HUDEP-2 (cell line): ENCODE measurements at regions not wholly inside any gene's neighbourhood (a gene's known extent, or its start where the extent isn't known, plus 50 kb on each side); places are given as distances from the start of the nearest gene placed in this dataset.

Source experiments
- DNase-seq, 76 experiments: peaks; one replicate each; lab custom pipeline; 2025; ENCODE audit not compliant: unreplicated experiment in 76 of 76; lab: John Stamatoyannopoulos, UW

DNA sequence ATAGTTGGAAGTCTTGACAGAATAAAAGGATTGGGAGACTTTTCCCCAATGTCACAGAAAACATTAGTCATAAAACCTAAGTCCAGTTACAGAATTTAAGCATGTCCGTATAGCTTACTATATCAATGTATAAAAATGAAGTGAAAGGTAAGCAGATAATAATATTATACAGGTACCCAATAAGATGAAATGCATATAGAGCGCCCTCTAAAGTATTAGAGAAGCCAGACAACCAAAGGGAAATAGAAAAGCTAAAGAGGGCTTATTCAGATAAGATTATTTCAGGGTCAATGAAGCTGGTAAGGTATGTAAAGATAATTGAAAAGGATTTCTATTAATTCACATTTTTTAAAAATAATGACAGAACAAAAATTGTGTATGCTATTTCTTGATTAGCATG, 947.7 kb upstream of the MAP3K7 start:
- DNase-seq: no peak

DNA sequence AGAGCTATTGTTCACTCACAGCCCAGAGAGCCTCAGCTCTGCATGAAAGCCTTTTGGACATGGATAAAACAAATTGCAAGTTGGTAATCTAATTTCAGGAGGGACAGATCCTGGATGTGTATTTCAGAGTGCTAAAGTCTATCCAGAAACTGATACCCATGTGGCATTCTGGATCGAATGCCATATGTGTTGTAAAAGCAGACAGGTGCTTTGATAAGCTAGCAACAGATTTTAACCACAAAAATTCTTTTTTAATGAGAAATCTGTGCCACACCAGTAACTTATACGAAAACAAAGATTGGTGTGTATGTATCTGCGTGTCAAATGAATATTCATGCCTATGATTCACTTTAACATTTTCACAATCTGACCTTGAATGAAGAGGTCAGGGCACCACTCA, 936.6 kb upstream of the MAP3K7 start:
- no peak for DNase-seq

DNA sequence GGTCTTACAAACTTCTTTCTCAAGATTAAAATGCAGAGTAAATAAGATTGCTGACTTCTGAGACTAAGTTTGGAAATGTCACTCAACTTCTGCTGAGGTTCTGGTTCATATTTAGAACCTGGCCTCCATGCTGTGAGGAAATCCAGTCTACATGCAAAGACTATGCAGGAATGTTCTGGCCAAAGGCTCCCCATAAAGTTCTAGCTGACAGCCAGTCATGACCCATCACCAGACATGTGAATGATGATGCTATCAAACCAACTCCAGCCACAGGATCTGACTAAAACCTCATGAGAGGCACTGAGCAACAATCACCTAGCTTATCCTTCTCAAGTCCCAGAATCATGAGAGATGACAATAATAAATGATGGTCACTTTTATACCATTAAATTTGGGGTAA, 935.1 kb upstream of the MAP3K7 start:
- DNase-seq: no peak

DNA sequence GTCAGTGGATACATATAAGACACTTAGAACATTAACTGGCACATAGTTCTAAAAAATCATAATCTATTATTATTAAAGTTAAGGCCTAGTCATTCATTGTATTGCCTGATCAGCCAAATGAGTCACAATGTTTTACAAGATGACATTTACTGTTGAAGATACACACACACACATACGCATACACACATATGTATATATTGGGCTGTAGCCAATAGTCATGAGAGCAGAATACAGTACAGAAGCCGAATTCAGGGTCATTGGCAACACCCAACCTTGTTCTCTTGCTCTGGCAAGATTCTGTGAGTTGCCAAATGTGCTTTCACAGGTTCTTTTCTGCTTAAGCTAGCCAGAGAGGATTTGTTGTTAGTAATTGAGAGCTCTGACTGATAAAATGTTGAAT, 922.8 kb upstream of the MAP3K7 start:
- no peak for DNase-seq

DNA sequence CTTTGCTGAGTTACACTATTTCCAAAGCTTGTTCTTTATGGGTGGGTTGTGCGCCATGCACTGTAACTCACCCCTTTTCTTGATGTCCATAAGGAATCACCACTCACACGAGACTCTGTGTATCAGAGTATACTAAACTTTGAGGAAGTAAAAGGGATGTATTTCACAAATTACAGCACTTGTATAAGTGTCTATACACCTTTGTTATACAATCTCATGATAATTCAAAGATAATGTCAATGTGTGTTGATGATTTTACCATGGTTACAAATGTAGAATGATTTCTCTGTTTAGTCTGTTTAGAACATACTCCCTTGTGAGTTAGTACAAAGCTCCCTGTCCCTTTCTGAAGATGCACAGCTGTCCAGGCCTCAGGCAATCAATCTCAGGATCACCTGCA, 922.2 kb upstream of the MAP3K7 start:
- DNase-seq: no peak

DNA sequence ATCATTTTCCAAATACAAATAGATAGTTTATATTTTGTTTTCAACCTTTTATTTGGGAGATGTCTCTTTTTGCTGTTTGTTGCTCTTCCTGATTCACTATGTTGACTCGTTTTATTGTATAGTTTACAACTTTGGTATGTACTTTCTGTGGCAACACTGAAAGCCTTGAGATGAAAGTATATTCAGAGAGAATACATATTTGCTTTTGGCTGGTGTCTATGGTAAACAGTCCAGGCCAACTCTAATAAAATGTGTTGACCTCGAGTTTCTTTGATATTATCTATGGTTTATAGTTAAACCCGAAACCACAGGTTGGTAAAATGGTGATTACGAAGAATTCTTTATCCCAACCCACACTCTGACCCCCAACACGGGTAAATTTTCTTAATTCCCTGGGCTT, 919.6 kb upstream of the MAP3K7 start:
- no peak for DNase-seq

DNA sequence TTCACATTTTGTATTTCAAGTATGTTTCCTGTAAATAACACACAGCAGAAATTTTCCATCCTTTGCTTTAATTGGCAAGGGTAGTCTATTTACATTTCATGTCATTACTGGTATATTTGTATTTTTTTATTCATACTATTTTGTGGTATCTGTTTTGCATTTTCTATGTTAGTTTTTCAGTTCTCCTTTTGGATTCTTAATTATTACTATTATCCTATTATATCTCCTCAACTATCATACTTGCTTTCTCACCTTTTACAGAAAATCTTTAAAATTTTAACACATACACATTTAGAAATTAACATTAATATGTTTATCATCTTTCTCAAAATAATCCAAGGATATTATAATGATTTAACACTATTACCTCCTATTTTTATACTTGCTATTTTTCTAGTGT, 918.3 kb upstream of the MAP3K7 start:
- DNase-seq: no peak

DNA sequence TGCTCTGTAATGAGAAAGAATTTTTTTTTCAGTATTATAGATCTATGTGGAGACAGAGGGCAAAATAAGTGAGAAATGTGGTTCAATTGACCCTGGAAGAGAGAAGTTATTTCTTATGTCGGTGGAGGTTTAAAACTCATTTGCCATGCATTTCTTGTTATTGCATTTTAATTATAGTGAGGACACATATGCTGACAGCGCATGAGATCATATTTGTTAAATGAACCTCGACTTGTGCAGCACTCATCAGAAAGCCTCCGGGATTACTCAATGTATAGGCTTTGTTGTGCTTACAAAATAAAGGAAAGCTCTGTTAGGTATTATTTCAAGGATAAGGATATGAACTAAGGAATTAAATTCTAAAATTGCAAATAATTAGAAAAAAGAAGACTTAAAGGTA, 915.1 kb upstream of the MAP3K7 start:
- DNase-seq: no peak

DNA sequence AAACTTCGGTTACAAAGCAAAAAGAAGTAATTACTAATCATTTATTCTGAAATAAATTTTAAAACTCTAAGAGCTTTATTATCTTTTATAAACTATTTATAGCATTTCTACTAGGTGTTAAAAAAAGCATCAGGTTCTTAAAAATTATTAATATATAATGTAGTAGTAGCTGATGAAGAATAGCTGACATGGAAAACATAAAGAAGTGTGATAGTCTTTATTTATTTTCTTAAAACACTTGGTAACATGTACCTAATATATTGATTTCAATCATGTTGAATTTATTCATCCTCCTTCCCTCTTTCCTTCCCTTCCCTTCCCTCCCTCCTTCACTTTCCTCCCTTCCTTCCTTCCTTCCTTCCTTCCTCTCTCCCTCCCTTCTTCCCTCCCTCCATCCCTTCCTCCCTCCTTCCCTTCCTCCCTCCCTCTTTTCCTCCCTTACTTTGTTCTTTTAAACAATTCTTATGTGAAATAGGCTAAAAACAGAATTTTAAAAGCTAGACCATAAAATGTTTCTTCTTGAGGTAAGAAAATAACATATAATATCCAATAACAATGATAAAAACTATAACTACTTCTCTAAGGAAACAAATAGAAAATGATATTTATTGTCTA, 913.9 kb upstream of the MAP3K7 start:
- no peak for DNase-seq

DNA sequence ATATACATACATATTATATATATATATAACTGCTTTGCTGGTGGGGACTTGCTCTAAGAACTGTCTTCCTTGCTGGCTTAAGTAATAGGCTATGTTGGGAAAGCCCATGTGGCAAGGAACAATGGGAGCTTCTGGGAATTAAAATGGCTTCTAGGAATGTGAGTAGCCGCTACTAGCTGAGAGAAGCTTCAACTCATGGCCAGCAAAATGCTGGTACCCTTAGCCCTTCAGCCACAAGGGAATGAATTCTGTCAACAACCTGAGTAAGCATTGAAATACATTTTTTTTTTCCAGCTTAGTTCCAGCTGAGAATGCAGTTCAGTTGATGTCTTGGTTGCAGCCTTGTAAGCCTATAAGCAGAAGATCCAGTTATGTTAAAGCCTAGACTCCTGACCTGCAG, 911.7 kb upstream of the MAP3K7 start:
- no peak for DNase-seq

DNA sequence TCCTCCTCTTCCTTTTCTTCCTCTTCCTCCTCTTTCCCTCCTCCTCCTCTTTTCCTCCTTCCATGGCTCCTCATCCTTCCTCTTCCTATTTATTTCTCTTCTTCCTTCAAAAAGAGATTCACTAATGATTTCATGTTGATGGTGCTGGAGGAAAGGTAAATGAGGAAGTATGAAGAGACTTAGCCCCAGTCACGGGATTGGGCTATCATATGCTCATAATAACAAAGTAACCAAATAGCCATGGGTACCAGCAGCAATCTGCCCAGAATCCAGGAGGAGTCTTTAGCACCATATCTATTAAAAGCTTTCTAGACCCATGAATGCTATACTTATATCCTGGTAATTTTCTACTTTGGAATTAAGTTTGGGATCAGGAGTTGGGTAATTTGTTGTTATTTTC, 910.9 kb upstream of the MAP3K7 start:
- DNase-seq: no peak

DNA sequence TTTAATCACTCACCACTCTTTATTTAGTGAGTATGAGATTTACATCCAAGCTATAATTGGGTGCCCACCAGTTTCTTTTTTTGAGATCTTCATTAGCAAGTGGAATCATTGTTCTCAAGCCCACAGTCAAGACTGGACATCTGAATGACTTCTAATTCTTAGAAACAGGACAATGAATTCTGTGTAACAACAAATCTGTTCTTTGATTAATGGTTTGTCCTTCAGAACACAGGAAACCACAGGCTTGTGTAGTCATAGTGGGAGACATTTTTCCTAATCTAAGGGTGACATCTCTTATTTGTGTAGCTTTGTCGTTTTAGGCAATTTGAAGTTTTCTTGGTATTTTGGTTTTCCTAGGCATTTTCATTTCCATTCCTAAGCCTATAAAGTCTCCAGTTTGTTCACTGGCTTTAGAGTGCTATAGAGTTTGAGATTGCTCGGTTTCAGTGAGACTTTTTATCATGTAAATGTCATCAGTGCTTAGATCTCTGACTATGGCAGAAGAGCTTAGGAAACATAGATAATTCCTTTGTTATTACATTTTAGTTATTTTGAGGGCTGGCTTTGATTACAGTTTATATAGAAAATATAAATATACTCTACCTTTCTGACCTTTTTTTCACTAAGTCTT, 903.9 kb upstream of the MAP3K7 start:
- DNase-seq: no peak

DNA sequence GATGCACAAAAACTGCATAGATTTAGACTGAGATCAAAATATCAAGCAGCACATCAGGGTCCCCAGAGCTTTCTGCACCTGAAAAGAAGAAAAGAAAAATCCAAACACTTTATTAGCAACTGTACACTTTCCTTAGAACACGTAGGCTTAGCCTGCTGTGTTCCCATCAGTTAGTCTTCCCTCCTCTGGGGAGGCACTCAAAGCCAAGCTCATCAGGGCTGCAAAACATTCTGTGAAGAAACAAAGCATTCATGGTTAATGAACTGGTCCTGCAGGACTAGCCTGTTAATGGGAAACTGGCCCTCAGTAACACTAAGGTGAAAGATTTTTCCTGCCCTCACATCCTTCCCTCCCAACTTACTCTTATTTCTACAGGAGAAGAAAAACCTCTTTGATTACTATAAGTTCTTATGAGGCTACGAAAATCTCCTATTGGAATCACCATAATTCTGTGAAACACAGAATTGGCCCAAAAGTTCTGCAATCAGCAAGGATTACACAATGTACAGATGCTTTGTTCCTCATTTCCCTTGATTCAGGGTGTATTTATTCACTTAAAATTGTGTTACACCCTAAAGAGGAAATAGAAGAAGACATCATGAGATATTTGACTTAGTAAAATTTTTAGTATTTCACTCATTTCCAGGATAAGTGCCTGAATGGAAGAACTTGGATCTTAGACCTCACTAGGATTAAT, 901.0 kb upstream of the MAP3K7 start:
- DNase-seq: no peak

DNA sequence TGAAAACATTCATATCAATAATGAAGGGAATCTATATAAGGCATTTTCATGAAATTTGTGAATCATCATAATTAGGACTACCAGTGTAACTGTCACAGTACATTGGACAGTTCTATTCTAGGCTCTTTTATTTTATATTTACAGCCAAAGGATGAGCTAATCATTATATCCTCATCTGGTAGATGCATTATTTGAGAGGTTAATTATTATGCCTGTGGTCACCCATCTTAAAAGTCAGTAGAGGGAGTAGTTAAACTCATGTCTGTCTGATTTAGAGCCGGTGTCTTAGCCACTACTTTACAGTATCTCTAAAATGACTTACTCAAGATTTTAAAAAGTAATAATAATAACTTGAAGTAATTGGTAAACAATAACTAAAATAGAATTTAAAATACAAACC, 899.3 kb upstream of the MAP3K7 start:
- DNase-seq: no peak

DNA sequence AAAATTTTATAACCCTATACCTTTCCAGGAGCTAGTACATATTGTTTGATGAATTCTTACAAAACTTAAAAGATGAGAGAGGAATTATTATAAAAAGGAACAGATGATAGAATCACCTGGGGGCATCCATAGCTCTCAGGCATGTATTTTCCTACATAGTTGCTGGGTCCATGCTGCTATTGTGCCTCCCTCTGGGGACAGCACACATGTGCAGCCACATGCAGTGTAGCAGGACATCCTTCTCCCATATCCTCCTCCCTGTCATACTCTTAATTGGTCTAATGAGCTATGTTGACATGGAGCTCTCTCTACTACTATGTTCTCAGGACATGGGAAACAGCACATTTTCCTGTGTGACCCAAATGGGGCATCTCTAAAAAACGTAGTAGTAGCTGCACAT, 898.2 kb upstream of the MAP3K7 start:
- DNase-seq: no peak

DNA sequence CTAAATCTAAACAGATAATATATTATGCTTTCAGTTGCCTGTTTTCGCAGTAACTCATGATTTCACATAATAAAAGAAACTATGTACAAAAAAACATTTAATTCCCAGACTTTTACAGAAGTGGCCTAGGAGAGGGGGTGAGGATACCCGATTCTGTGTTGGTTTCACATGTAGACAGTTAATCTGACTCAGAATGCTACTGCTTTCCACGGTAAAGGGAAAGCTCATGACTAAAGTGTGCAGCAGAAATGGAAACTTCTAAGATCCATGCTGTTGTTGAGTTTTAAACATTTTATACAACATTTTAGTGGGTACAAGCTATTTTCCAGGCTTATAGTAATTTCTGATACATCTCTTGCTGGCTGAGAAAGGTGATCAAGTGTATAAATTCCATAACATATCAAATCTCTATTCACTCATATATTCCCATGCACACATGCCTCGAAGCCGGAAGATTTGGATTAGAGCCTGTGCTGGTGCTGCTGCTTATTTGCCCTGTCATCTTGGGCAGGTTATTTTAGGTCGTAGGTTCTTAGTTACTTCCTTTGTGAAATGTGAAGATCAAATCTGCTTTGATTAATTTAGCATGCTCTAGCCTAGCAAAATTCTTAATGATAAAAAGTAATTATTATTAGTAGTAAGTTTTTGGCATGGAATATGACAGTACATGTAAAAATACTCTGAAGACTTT, 896.7 kb upstream of the MAP3K7 start:
- DNase-seq: peak in 3 of 76 experiments; percentile 5 to 29 (median 10)

DNA sequence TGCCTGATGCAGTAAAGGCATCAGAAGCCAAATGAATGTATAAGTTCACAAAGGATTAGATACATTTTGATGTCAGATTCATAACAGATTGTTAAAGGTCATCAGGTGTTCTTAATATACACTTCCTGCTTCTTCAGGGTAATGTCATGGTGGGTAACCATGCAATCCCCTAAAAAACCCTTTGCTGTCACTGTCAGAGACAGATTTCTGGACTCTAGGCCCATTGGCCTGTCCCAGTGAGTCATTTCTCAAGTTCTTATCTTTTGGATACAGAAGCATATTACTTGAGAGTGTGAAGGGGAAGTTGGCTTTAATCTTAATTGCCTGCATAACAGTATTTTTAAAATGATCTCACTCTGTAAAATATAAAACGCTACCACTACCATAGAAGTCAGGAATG, 895.6 kb upstream of the MAP3K7 start:
- DNase-seq: peak in 56 of 76 experiments; percentile 5 to 81 (median 38)

DNA sequence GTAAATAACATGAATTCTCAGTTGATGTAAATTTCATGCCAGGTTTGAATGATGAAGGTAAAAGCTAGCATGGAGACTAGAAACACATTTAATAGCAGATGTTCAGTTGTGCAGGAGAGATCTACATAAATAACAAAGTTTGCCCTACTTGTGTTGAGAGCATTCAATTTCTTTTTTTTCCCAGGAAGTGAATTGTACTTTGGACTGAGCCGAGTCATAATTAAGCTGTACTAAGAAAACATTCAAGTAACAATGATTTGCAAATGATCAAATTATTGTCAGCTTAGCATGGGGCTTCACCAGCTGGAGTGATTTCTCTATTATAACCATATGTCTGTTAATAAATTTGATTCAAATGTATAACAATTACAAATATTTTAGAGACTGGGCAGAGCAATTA, 893.5 kb upstream of the MAP3K7 start:
- DNase-seq: no peak

DNA sequence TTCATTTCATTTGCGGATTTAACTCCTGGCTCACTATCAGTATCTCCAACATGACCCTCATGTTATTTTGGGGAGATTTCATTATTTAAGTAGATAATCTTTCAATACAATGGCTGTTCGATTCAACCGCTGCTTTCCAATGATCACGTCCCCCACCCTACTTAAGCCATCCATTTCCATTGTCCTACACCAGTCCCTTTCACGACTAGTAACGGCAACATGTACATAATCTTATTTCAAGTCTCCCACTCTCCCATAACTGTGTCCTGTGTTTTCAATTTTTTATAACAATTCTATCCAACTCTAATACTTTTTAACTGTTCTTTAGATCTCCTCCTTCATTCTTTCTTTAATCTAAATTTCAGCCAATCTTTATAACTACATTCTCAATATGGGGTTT, 890.8 kb upstream of the MAP3K7 start:
- DNase-seq: no peak

DNA sequence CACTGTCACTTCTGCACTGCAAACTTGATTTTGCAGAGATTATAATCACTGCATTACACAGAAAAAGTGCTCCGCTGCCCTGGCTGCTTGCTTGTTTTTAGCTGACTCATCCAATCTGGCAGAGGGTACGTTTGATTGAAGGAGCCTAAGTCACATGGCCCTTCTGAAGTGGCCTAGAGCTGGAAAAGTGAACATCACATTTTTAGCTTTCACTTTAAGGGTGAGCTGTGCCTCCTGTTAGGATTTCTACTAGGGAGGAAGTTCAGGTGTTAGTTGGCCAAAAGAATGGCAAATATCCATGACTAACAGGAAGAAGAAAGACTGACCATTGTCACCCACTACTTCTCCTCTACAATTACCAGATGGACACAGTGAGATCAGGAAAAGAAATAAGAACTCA, 889.1 kb upstream of the MAP3K7 start:
- DNase-seq: peak in 57 of 76 experiments; percentile 3 to 79 (median 33)

DNA sequence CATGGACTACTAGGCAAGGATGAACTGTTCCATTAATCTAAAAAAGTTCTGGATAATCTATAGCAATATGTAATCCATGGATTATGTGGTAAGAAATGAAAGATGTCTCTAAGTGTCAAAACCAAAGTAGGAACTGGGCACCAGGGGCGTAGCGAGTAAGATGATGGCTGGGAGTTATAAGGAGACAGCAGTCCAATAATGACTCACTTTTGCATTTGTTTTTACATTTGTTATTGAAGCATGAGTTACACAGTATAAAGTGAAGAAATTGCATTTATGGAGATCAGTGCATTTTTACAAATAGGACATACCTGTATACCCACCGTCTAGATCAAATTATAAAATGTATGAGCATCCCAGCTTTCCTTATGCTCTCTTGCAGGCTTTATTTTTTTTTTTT, 878.5 kb upstream of the MAP3K7 start:
- no peak for DNase-seq

DNA sequence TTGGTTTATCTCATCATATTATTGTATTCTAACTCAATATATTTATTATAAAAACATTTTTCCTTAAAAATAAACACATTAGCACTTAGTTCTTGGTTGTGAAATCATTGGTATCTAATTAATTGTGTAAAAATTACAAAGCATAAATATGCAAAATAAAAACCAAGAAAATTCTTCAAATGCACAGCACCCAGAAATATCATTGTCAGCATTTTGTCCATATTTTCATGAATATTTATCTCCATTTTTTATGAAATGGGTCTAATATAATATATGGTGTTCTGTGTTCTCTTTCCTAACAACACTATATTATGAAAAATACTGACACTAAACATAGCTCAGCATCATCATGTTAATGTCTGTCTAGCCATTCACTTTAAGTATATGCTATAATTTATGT, 877.8 kb upstream of the MAP3K7 start:
- DNase-seq: no peak
